Neural cell (in vitro differentiated cells): ENCODE measurements at regions not wholly inside any gene's neighbourhood (a gene's known extent, or its start where the extent isn't known, plus 50 kb on each side); places are given as distances from the start of the nearest gene placed in this dataset.

Experiments
- POLR2AphosphoS5 ChIP-seq: IDR thresholded peaks from 2 replicates; pipeline ENCODE4 v1.6.1; 2012
- RAD21 ChIP-seq: fragments of 450-650 bp; conservative IDR thresholded peaks from 2 replicates; pipeline ENCODE4 v1.6.1; 2014; ENCODE audit warnings: antibody characterized with exemption, mild to moderate bottlenecking, moderate library complexity
- TAF1 ChIP-seq: IDR thresholded peaks from 2 replicates; pipeline ENCODE4 v1.6.1; 2012; ENCODE audit warnings: low read depth
- TF ChIP-seq, protein P1 (sequence below): fragments of 450-650 bp; IDR thresholded peaks from 2 replicates; pipeline ENCODE4 v1.5.1; 2014; ENCODE audit warnings: antibody characterized with exemption, mild to moderate bottlenecking, moderate library complexity; ENCODE audit not compliant: poor library complexity, severe bottlenecking

DNA sequence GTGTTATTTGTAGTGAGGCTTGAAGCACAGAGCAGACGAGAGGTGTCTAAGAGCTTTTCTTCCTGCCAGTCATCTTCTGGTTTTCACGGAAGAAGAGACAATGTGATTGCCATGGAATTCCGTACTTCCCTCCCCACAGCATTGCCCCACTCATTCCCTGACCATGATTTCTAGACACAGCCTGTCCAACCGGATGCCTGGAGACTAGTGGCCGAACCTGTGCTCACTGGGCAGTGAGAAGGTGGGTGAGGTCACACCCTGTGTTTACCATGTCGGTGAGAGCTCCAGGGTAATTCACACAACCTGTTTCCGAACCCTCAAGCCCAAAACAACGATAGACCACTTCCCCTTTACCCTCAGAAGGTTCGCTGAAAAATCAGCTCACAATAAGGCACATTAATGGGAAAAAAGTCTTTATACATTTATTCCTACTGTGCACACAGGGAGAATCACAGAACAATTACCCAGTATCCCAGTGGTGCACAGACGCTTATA, 271.9 kb upstream of the FMN2 start:
- TF ChIP-seq TAF1 (no peak), POLR2AphosphoS5 (no peak), RAD21 (no peak)
- TF ChIP-seq, protein P1, sequence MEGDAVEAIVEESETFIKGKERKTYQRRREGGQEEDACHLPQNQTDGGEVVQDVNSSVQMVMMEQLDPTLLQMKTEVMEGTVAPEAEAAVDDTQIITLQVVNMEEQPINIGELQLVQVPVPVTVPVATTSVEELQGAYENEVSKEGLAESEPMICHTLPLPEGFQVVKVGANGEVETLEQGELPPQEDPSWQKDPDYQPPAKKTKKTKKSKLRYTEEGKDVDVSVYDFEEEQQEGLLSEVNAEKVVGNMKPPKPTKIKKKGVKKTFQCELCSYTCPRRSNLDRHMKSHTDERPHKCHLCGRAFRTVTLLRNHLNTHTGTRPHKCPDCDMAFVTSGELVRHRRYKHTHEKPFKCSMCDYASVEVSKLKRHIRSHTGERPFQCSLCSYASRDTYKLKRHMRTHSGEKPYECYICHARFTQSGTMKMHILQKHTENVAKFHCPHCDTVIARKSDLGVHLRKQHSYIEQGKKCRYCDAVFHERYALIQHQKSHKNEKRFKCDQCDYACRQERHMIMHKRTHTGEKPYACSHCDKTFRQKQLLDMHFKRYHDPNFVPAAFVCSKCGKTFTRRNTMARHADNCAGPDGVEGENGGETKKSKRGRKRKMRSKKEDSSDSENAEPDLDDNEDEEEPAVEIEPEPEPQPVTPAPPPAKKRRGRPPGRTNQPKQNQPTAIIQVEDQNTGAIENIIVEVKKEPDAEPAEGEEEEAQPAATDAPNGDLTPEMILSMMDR: no peak
